ENCODE measurements at regions not wholly inside any gene's neighbourhood (a gene's known extent, or its start where the extent isn't known, plus 50 kb on each side); places are given as distances from the start of the nearest gene placed in this dataset.

DNA sequence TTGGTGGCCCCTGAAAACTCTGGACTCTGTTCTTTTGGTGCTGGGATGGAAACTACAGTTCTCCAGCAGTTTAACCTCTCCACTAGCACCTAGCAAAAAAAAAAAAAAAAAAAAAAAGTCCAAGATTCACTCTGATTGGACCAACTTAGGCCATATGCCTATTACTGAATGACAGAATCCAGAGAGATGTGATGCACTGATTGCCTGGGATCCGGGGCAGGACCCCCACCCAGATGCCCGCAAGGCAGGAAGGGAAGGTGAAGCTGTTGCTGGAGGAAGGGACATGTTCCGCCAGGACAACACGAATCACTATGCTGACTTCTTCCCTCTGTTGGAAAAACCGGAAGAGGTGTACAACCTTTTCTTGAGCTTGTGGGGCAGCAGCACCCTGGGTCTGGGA lies 152.5 kb upstream of the ZNF536 start:
- POLR2A ChIA-PET, result no interaction called here
- no peaks in the 10 kb centered on the region for H3K36me3 ChIP-seq (ENCODE audit: control insufficient read depth in 1 of 2, insufficient read depth in 2 of 2, low read length in 2 of 2)
- intact Hi-C loops (cut with micrococcal nuclease), result loop anchor here (10.0 kb wide), 1 partner anchor 185 kb away; no protein-coding TSS in a partner anchor
- CTCF ChIA-PET, result no interaction called here
- no peaks in the 10 kb centered on the region for H3K4me1 ChIP-seq (ENCODE audit: control insufficient read depth in 1 of 2, insufficient read depth in 2 of 2, low read length in 2 of 2)
- no peak overlapping the region for H3K4me3 ChIP-seq (replicated peaks in 1 of 2; ENCODE audit: low read depth in 1 of 2, low read length in 2 of 2)
- H3K9ac ChIP-seq (ENCODE audit: low read length), result no peak overlapping the region
- no peaks in the 10 kb centered on the region for H3K79me2 ChIP-seq (ENCODE audit: insufficient read depth, low read length)
- BruUV-seq (replicated peaks), result no TSS peak
- peaks cover 4% of the 10 kb centered on the region; the same call in 1 of the 2 replicates for H3K27me3 ChIP-seq (ENCODE audit: insufficient read depth, low read length)
- H3K9me2 ChIP-seq (ENCODE audit: insufficient read depth), result no peaks in the 10 kb centered on the region
- H3K4me2 ChIP-seq (ENCODE audit: low read length), result no peak overlapping the region
- no peak overlapping the region for H2AFZ ChIP-seq (ENCODE audit: low read depth, low read length, poor library complexity, severe bottlenecking)
- H4K20me1 ChIP-seq (ENCODE audit: insufficient read depth), result no peaks in the 10 kb centered on the region
- no peak overlapping the region for H3K27ac ChIP-seq (ENCODE audit: low read depth, low read length)
- H3K9me3 ChIP-seq (ENCODE audit: control insufficient read depth in 1 of 2, insufficient read depth in 1 of 2, low read depth in 1 of 2, low read length in 2 of 2), result no peaks in the 10 kb centered on the region
- ATAC-seq (no peak), DNase-seq (ENCODE audit: low read depth, low spot score) (no peak)
- TF ChIP-seq EZH2 (IDR thresholded peaks at IDR 0.05), result no peak
- no peak for TF ChIP-seq EGR1 (IDR thresholded peaks at IDR 0.05; ENCODE audit: low read depth)
- TF ChIP-seq FOSL1 (IDR thresholded peaks at IDR 0.05; ENCODE audit: low read depth), result no peak
- no peak for TF ChIP-seq TCF7L2 (IDR thresholded peaks at IDR 0.05; ENCODE audit: borderline replicate concordance, extremely low read depth, insufficient read depth, insufficient read length)
- TF ChIP-seq POLR2AphosphoS5 (IDR thresholded peaks at IDR 0.05; ENCODE audit: low read depth, low read length), result no peak
- RAD21 ChIA-PET (ENCODE audit: low non-redundant PET in 1 of 2, low total read pairs in 2 of 2, uncharacterized antibody in 2 of 2, unreplicated experiment in 2 of 2), result no interaction called here

DNA sequence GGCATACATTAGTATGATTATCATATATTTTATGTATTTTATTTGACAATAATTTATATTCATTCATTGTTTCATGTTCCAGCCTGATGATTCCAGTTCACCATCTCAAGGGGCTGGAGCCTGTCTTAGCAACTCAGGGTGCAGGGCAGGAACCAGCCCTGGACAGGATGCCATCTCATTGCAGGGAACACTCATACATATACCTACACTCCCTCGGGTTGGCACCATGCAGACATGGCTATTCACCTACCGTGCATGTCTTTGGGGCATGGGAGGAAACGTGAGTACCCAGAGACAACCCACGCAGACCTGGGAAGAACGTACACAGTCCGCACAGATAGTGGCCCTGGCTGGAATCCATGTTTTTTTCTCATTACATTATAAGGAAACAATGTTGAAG lies 151.0 kb upstream of the ZNF536 start:
- H3K4me3 ChIP-seq (replicated peaks in 1 of 2; ENCODE audit: low read depth in 1 of 2, low read length in 2 of 2), result no peak overlapping the region
- H4K20me1 ChIP-seq (ENCODE audit: insufficient read depth), result no peaks in the 10 kb centered on the region
- ChIA-PET POLR2A (no interaction called here), RAD21 (ENCODE audit: low non-redundant PET in 1 of 2, low total read pairs in 2 of 2, uncharacterized antibody in 2 of 2, unreplicated experiment in 2 of 2) (no interaction called here), CTCF (no interaction called here)
- no peak overlapping the region for H3K27ac ChIP-seq (ENCODE audit: low read depth, low read length)
- no peak overlapping the region for H3K4me2 ChIP-seq (ENCODE audit: low read length)
- H3K27me3 ChIP-seq (ENCODE audit: insufficient read depth, low read length), result peaks cover 4% of the 10 kb centered on the region; the same call in 1 of the 2 replicates
- no TSS peak for BruUV-seq (replicated peaks)
- no peak overlapping the region for H2AFZ ChIP-seq (ENCODE audit: low read depth, low read length, poor library complexity, severe bottlenecking)
- intact Hi-C loops (cut with micrococcal nuclease), result loop anchor here (10.0 kb wide), 1 partner anchor 184 kb away; no protein-coding TSS in a partner anchor
- no peak overlapping the region for H3K9ac ChIP-seq (ENCODE audit: low read length)
- H3K9me2 ChIP-seq (ENCODE audit: insufficient read depth), result no peaks in the 10 kb centered on the region
- DNase-seq (ENCODE audit: low read depth, low spot score), result no peak
- H3K9me3 ChIP-seq (ENCODE audit: control insufficient read depth in 1 of 2, insufficient read depth in 1 of 2, low read depth in 1 of 2, low read length in 2 of 2), result no peaks in the 10 kb centered on the region
- H3K79me2 ChIP-seq (ENCODE audit: insufficient read depth, low read length), result no peaks in the 10 kb centered on the region
- no peaks in the 10 kb centered on the region for H3K36me3 ChIP-seq (ENCODE audit: control insufficient read depth in 1 of 2, insufficient read depth in 2 of 2, low read length in 2 of 2)
- no peak for ATAC-seq
- H3K4me1 ChIP-seq (ENCODE audit: control insufficient read depth in 1 of 2, insufficient read depth in 2 of 2, low read length in 2 of 2), result no peaks in the 10 kb centered on the region
- TF ChIP-seq YY1 (IDR thresholded peaks at IDR 0.05; ENCODE audit: extremely low read depth, insufficient replicate concordance, low read depth, low read length) (no peak), JUND (IDR thresholded peaks at IDR 0.05) (no peak), TCF7L2 (IDR thresholded peaks at IDR 0.05; ENCODE audit: borderline replicate concordance, extremely low read depth, insufficient read depth, insufficient read length) (no peak), CEBPB (IDR thresholded peaks at IDR 0.05; ENCODE audit: low read depth) (no peak), EZH2phosphoT487 (IDR thresholded peaks at IDR 0.05; ENCODE audit: borderline replicate concordance) (no peak), ZNF274 (IDR thresholded peaks at IDR 0.05; ENCODE audit: low read depth, low read length) (no peak), EGR1 (IDR thresholded peaks at IDR 0.05; ENCODE audit: low read depth) (no peak), SIN3A (IDR thresholded peaks at IDR 0.05; ENCODE audit: low read depth) (no peak), CBX3 (IDR thresholded peaks at IDR 0.05; ENCODE audit: low read depth) (no peak), SP1 (IDR thresholded peaks at IDR 0.05; ENCODE audit: low read depth) (no peak), ZFX (IDR thresholded peaks at IDR 0.05) (no peak), POLR2AphosphoS5 (IDR thresholded peaks at IDR 0.05; ENCODE audit: low read depth, low read length) (no peak)
- TF ChIP-seq, protein P1, sequence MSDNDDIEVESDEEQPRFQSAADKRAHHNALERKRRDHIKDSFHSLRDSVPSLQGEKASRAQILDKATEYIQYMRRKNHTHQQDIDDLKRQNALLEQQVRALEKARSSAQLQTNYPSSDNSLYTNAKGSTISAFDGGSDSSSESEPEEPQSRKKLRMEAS (IDR thresholded peaks at IDR 0.05), result no peak
- TF ChIP-seq, protein P2, sequence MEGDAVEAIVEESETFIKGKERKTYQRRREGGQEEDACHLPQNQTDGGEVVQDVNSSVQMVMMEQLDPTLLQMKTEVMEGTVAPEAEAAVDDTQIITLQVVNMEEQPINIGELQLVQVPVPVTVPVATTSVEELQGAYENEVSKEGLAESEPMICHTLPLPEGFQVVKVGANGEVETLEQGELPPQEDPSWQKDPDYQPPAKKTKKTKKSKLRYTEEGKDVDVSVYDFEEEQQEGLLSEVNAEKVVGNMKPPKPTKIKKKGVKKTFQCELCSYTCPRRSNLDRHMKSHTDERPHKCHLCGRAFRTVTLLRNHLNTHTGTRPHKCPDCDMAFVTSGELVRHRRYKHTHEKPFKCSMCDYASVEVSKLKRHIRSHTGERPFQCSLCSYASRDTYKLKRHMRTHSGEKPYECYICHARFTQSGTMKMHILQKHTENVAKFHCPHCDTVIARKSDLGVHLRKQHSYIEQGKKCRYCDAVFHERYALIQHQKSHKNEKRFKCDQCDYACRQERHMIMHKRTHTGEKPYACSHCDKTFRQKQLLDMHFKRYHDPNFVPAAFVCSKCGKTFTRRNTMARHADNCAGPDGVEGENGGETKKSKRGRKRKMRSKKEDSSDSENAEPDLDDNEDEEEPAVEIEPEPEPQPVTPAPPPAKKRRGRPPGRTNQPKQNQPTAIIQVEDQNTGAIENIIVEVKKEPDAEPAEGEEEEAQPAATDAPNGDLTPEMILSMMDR (IDR thresholded peaks at IDR 0.05 in 2 of 3, conservative IDR thresholded peaks at IDR 0.05 in 1 of 3; ENCODE audit: borderline replicate concordance in 1 of 3, insufficient read depth in 1 of 3, low read depth in 2 of 3, low read length in 2 of 3), result no peak
- TF ChIP-seq, protein P3, sequence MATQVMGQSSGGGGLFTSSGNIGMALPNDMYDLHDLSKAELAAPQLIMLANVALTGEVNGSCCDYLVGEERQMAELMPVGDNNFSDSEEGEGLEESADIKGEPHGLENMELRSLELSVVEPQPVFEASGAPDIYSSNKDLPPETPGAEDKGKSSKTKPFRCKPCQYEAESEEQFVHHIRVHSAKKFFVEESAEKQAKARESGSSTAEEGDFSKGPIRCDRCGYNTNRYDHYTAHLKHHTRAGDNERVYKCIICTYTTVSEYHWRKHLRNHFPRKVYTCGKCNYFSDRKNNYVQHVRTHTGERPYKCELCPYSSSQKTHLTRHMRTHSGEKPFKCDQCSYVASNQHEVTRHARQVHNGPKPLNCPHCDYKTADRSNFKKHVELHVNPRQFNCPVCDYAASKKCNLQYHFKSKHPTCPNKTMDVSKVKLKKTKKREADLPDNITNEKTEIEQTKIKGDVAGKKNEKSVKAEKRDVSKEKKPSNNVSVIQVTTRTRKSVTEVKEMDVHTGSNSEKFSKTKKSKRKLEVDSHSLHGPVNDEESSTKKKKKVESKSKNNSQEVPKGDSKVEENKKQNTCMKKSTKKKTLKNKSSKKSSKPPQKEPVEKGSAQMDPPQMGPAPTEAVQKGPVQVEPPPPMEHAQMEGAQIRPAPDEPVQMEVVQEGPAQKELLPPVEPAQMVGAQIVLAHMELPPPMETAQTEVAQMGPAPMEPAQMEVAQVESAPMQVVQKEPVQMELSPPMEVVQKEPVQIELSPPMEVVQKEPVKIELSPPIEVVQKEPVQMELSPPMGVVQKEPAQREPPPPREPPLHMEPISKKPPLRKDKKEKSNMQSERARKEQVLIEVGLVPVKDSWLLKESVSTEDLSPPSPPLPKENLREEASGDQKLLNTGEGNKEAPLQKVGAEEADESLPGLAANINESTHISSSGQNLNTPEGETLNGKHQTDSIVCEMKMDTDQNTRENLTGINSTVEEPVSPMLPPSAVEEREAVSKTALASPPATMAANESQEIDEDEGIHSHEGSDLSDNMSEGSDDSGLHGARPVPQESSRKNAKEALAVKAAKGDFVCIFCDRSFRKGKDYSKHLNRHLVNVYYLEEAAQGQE (IDR thresholded peaks at IDR 0.05; ENCODE audit: low read depth), result no peak
